Prostate gland (tissue), 2 donors: ENCODE measurements at regions not wholly inside any gene's neighbourhood (a gene's known extent, or its start where the extent isn't known, plus 50 kb on each side); places are given as distances from the start of the nearest gene placed in this dataset.

Experiments used
- CTCF ChIP-seq, 4 experiments: fragments of 200-600 bp in 2 of 4; fragments of 450-650 bp in 2 of 4; sonication (generic) in 2 of 4; IDR thresholded peaks; 1 replicate in 3 of 4; 2 replicates in 1 of 4; pipeline ENCODE4 v1.5.1; 2016 to 2019; ENCODE audit warnings: antibody characterized with exemption in 4 of 4, mild to moderate bottlenecking in 2 of 4, moderate library complexity in 2 of 4
- POLR2A ChIP-seq: fragments of 450-650 bp; IDR thresholded peaks from one replicate; pipeline ENCODE4 v1.6.1; 2016; ENCODE audit warnings: antibody characterized with exemption, mild to moderate bottlenecking

- TF ChIP-seq POLR2A (no peak), CTCF (IDR thresholded peaks at IDR 0.05) (no peak)
These were observed 103.4 kb upstream of the DLX6 start for GRCh38 chr7:96901822-96902445.
